Glutamatergic neuron (in vitro differentiated cells): ENCODE measurements at regions not wholly inside any gene's neighbourhood (a gene's known extent, or its start where the extent isn't known, plus 50 kb on each side); places are given as distances from the start of the nearest gene placed in this dataset.

Source experiments
- DNase-seq: peaks from one replicate; pipeline ENCODE4 v3.0.0; 2022
- H3K27ac Mint-ChIP-seq: one replicate; pipeline ENCODE4 v1.8.0; 2020; ENCODE audit warnings: mild to moderate bottlenecking, mixed read lengths, inconsistent platforms; ENCODE audit not compliant: unreplicated experiment
- H3K27me3 Mint-ChIP-seq: one replicate; pipeline ENCODE4 v1.8.0; 2020; ENCODE audit warnings: mild to moderate bottlenecking, moderate library complexity, mixed read lengths, inconsistent platforms; ENCODE audit not compliant: unreplicated experiment
- H3K36me3 Mint-ChIP-seq: one replicate; pipeline ENCODE4 v1.8.0; 2020; ENCODE audit warnings: mild to moderate bottlenecking, mixed read lengths, inconsistent platforms; ENCODE audit not compliant: unreplicated experiment
- H3K4me1 Mint-ChIP-seq: one replicate; pipeline ENCODE4 v1.8.0; 2020; ENCODE audit warnings: mild to moderate bottlenecking, low read depth, mixed read lengths, inconsistent platforms; ENCODE audit not compliant: unreplicated experiment
- H3K4me3 Mint-ChIP-seq: one replicate; pipeline ENCODE4 v1.8.0; 2020; ENCODE audit warnings: mild to moderate bottlenecking, mixed read lengths, inconsistent platforms; ENCODE audit not compliant: unreplicated experiment
- H3K9me3 Mint-ChIP-seq: one replicate; pipeline ENCODE4 v1.8.0; 2020; ENCODE audit warnings: mild to moderate bottlenecking, moderate library complexity, mixed read lengths, inconsistent platforms; ENCODE audit not compliant: unreplicated experiment
- TF ChIP-seq, protein P1 (sequence below): fragments of 200-600 bp; sonication (generic); IDR thresholded peaks from one replicate; pipeline ENCODE4 v1.5.0; 2021; ENCODE audit not compliant: partially characterized antibody, unreplicated experiment

GRCh38 chr2:144876013-144876412 is 356.1 kb upstream of the ZEB2 start:
- no peak for DNase-seq
- no peaks in the 10 kb centered on the region for H3K27me3 Mint-ChIP-seq
- TF ChIP-seq, protein P1, sequence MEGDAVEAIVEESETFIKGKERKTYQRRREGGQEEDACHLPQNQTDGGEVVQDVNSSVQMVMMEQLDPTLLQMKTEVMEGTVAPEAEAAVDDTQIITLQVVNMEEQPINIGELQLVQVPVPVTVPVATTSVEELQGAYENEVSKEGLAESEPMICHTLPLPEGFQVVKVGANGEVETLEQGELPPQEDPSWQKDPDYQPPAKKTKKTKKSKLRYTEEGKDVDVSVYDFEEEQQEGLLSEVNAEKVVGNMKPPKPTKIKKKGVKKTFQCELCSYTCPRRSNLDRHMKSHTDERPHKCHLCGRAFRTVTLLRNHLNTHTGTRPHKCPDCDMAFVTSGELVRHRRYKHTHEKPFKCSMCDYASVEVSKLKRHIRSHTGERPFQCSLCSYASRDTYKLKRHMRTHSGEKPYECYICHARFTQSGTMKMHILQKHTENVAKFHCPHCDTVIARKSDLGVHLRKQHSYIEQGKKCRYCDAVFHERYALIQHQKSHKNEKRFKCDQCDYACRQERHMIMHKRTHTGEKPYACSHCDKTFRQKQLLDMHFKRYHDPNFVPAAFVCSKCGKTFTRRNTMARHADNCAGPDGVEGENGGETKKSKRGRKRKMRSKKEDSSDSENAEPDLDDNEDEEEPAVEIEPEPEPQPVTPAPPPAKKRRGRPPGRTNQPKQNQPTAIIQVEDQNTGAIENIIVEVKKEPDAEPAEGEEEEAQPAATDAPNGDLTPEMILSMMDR: no peak

DNA sequence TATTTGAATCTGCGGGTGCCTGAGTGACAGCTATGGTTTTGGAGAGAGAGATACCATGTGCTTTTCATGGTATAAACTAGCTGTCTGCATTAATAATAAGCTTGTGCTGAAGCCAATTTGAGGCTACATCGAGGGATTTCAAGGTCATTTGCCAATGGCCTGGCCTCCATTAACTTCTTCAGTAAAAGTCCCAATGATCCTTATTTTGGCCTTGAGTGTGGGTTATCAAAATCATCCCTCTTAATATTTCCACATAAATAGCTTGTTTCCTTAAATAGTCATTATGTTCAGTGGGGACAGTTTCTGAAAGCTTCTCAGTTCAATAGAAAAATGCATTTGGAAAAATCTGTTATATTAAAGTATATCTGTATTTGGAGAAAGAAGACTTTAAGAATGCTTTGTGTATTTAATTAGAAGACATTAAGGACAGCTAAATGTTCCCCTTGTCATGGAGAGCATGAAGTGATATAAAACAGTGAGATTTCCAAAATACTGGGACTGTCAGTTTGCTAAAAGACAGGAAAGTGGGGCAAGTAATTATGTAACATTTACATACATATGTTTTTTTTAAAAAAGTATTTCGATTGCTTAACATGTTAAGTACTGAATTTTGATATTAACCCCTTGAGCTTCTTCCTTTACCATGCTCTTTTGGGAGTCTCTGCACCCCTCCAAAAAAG is 355.5 kb upstream of the ZEB2 start:
- peaks cover 4% of the 10 kb centered on the region for H3K36me3 Mint-ChIP-seq
- no peaks in the 10 kb centered on the region for H3K4me1 Mint-ChIP-seq
- DNase-seq: no peak
- peaks cover 2% of the 10 kb centered on the region for H3K9me3 Mint-ChIP-seq
- no peak overlapping the region for H3K27ac Mint-ChIP-seq
- no peaks in the 10 kb centered on the region for H3K27me3 Mint-ChIP-seq
- TF ChIP-seq, protein P1: no peak
- no peak overlapping the region for H3K4me3 Mint-ChIP-seq

More at GRCh38 chr2:144876013-144876412, 356.1 kb upstream of the ZEB2 start:
- Mint-ChIP-seq H3K27ac (no peak overlapping the region), H3K4me1 (no peaks in the 10 kb centered on the region), H3K9me3 (peaks cover 2% of the 10 kb centered on the region), H3K4me3 (no peak overlapping the region), H3K36me3 (peaks cover 4% of the 10 kb centered on the region)

- DNase-seq: no peak
- no peaks in the 10 kb centered on the region for H3K4me1 Mint-ChIP-seq
- H3K27me3 Mint-ChIP-seq: no peaks in the 10 kb centered on the region
- H3K4me3 Mint-ChIP-seq: no peak overlapping the region
- no peaks in the 10 kb centered on the region for H3K9me3 Mint-ChIP-seq
- H3K27ac Mint-ChIP-seq: no peak overlapping the region
- TF ChIP-seq, protein P1: no peak
- H3K36me3 Mint-ChIP-seq: no peaks in the 10 kb centered on the region
Observed at GRCh38 chr2:144865670-144866069, 345.8 kb upstream of the ZEB2 start.

- TF ChIP-seq, protein P1: no peak
- Mint-ChIP-seq H3K36me3 (no peaks in the 10 kb centered on the region), H3K4me3 (no peak overlapping the region), H3K27ac (no peak overlapping the region), H3K9me3 (no peaks in the 10 kb centered on the region), H3K27me3 (no peaks in the 10 kb centered on the region), H3K4me1 (no peaks in the 10 kb centered on the region)
- no peak for DNase-seq
Observed at GRCh38 chr2:144859716-144860115, 339.8 kb upstream of the ZEB2 start.

GRCh38 chr2:144858211-144858610 is 338.3 kb upstream of the ZEB2 start:
- Mint-ChIP-seq H3K27ac (no peak overlapping the region), H3K9me3 (no peaks in the 10 kb centered on the region), H3K4me3 (no peak overlapping the region), H3K27me3 (no peaks in the 10 kb centered on the region), H3K4me1 (no peaks in the 10 kb centered on the region), H3K36me3 (no peaks in the 10 kb centered on the region)
- TF ChIP-seq, protein P1: no peak
- no peak for DNase-seq
